B cell (primary cell): ENCODE measurements at regions not wholly inside any gene's neighbourhood (a gene's known extent, or its start where the extent isn't known, plus 50 kb on each side); places are given as distances from the start of the nearest gene placed in this dataset.

Source experiments
- ATAC-seq: fragments of 200-7000 bp; cut with Tn5 transposase; one replicate; pipeline ENCODE4 v1.10.0; 2021; ENCODE audit warnings: low read depth, mild to moderate bottlenecking, moderate number of reproducible peaks, moderate library complexity
- CTCF ChIA-PET: fragments of 350-600 bp; sonication (Branson Sonifier 250); formaldehyde crosslinking; loops from one replicate; lab custom pipeline; 2021; ENCODE audit warnings: antibody characterized with exemption, inconsistent platforms; lab: Charles Lee
- POLR2A ChIA-PET: fragments of 350-600 bp; sonication (Branson Sonifier 250); formaldehyde crosslinking; loops from one replicate; lab custom pipeline; 2021; ENCODE audit warnings: antibody characterized with exemption; lab: Charles Lee
- DNase-seq: peaks from one replicate; pipeline ENCODE4 v3.0.0; 2013
- H2AFZ ChIP-seq: 2 replicates; pipeline ENCODE4 v1.6.1; 2012; ENCODE audit warnings: mild to moderate bottlenecking, low read depth, low read length; ENCODE audit not compliant: insufficient read depth, poor library complexity, severe bottlenecking
- H3K27ac ChIP-seq, 2 donors: 1 replicate in 1 of 2; 2 replicates in 1 of 2; pipeline ENCODE4 v1.5.1; 2012 to 2013; ENCODE audit warnings: low read length in 2 of 2, mild to moderate bottlenecking in 2 of 2, moderate library complexity in 1 of 2
- H3K27me3 ChIP-seq, 4 experiments: fragments of 200-600 bp in 1 of 4; sonication (generic) in 1 of 4; replicated peaks in 1 of 4; 1 replicate in 2 of 4; 2 replicates in 2 of 4; pipeline versions ENCODE4 v1.6.1 to v1.7.0; 2013 to 2016; ENCODE audit warnings: low read length in 3 of 4, mild to moderate bottlenecking in 2 of 4, mixed read lengths in 1 of 4, moderate library complexity in 1 of 4; ENCODE audit not compliant: insufficient read depth in 4 of 4, control insufficient read depth in 3 of 4; ENCODE audit errors: control extremely low read depth in 1 of 4
- H3K36me3 ChIP-seq, 2 experiments: replicated peaks in 1 of 2; 1 replicate in 1 of 2; 2 replicates in 1 of 2; pipeline versions ENCODE4 v1.6.1 to v1.7.1; 2013; ENCODE audit warnings: low read length in 1 of 2; ENCODE audit not compliant: insufficient read depth in 2 of 2, control insufficient read depth in 1 of 2; ENCODE audit errors: control extremely low read depth in 1 of 2, extremely low read depth in 1 of 2
- H3K4me1 ChIP-seq, 2 donors: fragments of 200-600 bp in 1 of 2; sonication (generic) in 1 of 2; 1 replicate in 1 of 2; 2 replicates in 1 of 2; pipeline versions ENCODE4 v1.5.1 to v1.6.1; 2013 to 2017; ENCODE audit warnings: low read length in 2 of 2; ENCODE audit not compliant: control insufficient read depth in 2 of 2, insufficient read depth in 2 of 2
- H3K4me2 ChIP-seq: replicated peaks from 2 replicates; pipeline ENCODE3; 2012; ENCODE audit warnings: mild to moderate bottlenecking, low read depth, low read length; ENCODE audit not compliant: poor library complexity, severe bottlenecking
- H3K4me3 ChIP-seq, 5 experiments: fragments of 200-600 bp in 1 of 5; sonication (generic) in 1 of 5; 1 replicate in 3 of 5; 2 replicates in 2 of 5; pipeline versions ENCODE4 v1.5.1 to v1.7.0; 2011 to 2016; ENCODE audit warnings: low read length in 4 of 5, mild to moderate bottlenecking in 4 of 5, low read depth in 2 of 5, control low read depth in 1 of 5, moderate library complexity in 1 of 5; ENCODE audit not compliant: insufficient read depth in 1 of 5; ENCODE audit errors: control extremely low read depth in 1 of 5, extremely low read depth in 1 of 5
- H3K79me2 ChIP-seq: fragments of 200-600 bp; sonication (generic); one replicate; pipeline ENCODE4 v1.6.0; 2016; ENCODE audit warnings: low read length; ENCODE audit not compliant: control insufficient read depth, insufficient read depth
- H3K9ac ChIP-seq: fragments of 200-600 bp; sonication (generic); 2 replicates; pipeline ENCODE4 v1.6.1; 2017; ENCODE audit warnings: mild to moderate bottlenecking, low read length, moderate library complexity
- H3K9me3 ChIP-seq, 3 donors: one replicate each; pipeline versions ENCODE4 v1.6.1 to v1.7.1; 2013; ENCODE audit warnings: low read length in 2 of 3; ENCODE audit not compliant: control insufficient read depth in 2 of 3, insufficient read depth in 1 of 3; ENCODE audit errors: control extremely low read depth in 1 of 3
- H4K20me1 ChIP-seq: 2 replicates; pipeline ENCODE4 v1.6.0; 2012; ENCODE audit warnings: mild to moderate bottlenecking, low read length; ENCODE audit not compliant: insufficient read depth, control insufficient read depth, poor library complexity, severe bottlenecking
- H3K27ac Mint-ChIP-seq: one replicate; pipeline ENCODE4 v1.8.0; 2021; ENCODE audit warnings: mixed read lengths
- H3K27me3 Mint-ChIP-seq: one replicate; pipeline ENCODE4 v1.8.0; 2021; ENCODE audit warnings: mixed read lengths
- H3K4me1 Mint-ChIP-seq: one replicate; pipeline ENCODE4 v1.8.0; 2021; ENCODE audit warnings: mixed read lengths
- H3K4me3 Mint-ChIP-seq: one replicate; pipeline ENCODE4 v1.8.0; 2021; ENCODE audit warnings: mixed read lengths
- H3K9me3 Mint-ChIP-seq: one replicate; pipeline ENCODE4 v1.8.0; 2022; ENCODE audit warnings: mixed read lengths; ENCODE audit not compliant: insufficient read depth
- CTCF ChIP-seq: fragments of 200-600 bp; IDR thresholded peaks from one replicate; pipeline ENCODE4 v1.8.0; 2022; ENCODE audit warnings: antibody characterized with exemption, mild to moderate bottlenecking
- EZH2 ChIP-seq: IDR thresholded peaks from 2 replicates; pipeline ENCODE4 v1.6.1; 2012; ENCODE audit warnings: borderline replicate concordance, low read depth, mild to moderate bottlenecking, moderate library complexity, low read length; ENCODE audit not compliant: insufficient read depth, poor library complexity, severe bottlenecking
- WGBS: methylation state at CpG from one replicate; pipeline ENCODE4 v1.1.5; 2013; ENCODE audit warnings: missing lambda C conversion rate; ENCODE audit not compliant: insufficient coverage; 5-methylcytosine and 5-hydroxymethylcytosine counted together
- intact Hi-C: fragments of 100-400 bp; cut with micrococcal nuclease; formaldehyde crosslinking; loops from one replicate; pipeline ENCODE4 v1.10.0; 2022

- Histone ChIP-seq H3K9ac (no peak overlapping the region), H3K79me2 (no peaks in the 10 kb centered on the region), H3K27ac (no peak overlapping the region), H3K4me1 (no peaks in the 10 kb centered on the region), H2AFZ (no peak overlapping the region), H3K36me3 (no peaks in the 10 kb centered on the region), H4K20me1 (no peaks in the 10 kb centered on the region), H3K4me3 (no peak overlapping the region), H3K9me3 (peaks cover 0 to 4% (median 0%) of the 10 kb centered on the region in 3 donors), H3K4me2 (no peak overlapping the region), H3K27me3 (no peaks in the 10 kb centered on the region)
- Mint-ChIP-seq H3K4me3 (no peak overlapping the region), H3K4me1 (no peaks in the 10 kb centered on the region), H3K27ac (no peak overlapping the region), H3K27me3 (no peaks in the 10 kb centered on the region), H3K9me3 (peaks cover 2% of the 10 kb centered on the region)
- CTCF ChIA-PET, result no interaction called here
- TF ChIP-seq EZH2, result no peak
- no peak for TF ChIP-seq CTCF
- POLR2A ChIA-PET, result no interaction called here
- ATAC-seq (no peak), DNase-seq (no peak)
- intact Hi-C loops, result no loop called here
Measured at GRCh38 chr11:106327637-106328036, 250.2 kb downstream of the AASDHPPT start.

GRCh38 chr11:106329273-106330018, 252.0 kb downstream of the AASDHPPT start:
- no peak overlapping the region for H3K27ac Mint-ChIP-seq
- Histone ChIP-seq H2AFZ (no peak overlapping the region), H3K9ac (no peak overlapping the region), H3K36me3 (no peaks in the 10 kb centered on the region), H3K9me3 (peaks cover 0 to 5% (median 0%) of the 10 kb centered on the region in 3 donors), H3K4me1 (no peaks in the 10 kb centered on the region), H4K20me1 (no peaks in the 10 kb centered on the region), H3K79me2 (no peaks in the 10 kb centered on the region), H3K4me3 (no peak overlapping the region), H3K27me3 (no peaks in the 10 kb centered on the region), H3K4me2 (no peak overlapping the region), H3K27ac (no peak overlapping the region)
- intact Hi-C loops, result no loop called here
- DNase-seq (no peak), ATAC-seq (no peak)
- H3K4me3 Mint-ChIP-seq, result no peak overlapping the region
- CTCF ChIA-PET, result no interaction called here
- WGBS, result 88% methylated on average over 1 of the region's 1 CpG
- H3K27me3 Mint-ChIP-seq, result no peaks in the 10 kb centered on the region
- peaks cover 2% of the 10 kb centered on the region for H3K9me3 Mint-ChIP-seq
- no peak for TF ChIP-seq EZH2
- no peak for TF ChIP-seq CTCF
- no peaks in the 10 kb centered on the region for H3K4me1 Mint-ChIP-seq
- POLR2A ChIA-PET, result no interaction called here
